ENCODE measurements at regions not wholly inside any gene's neighbourhood (a gene's known extent, or its start where the extent isn't known, plus 50 kb on each side); places are given as distances from the start of the nearest gene placed in this dataset.
"Not testable (repeated sequence)": the region's sequence is repeated elsewhere in the genome, so short reads cannot be mapped to it uniquely, and the experiment has no call there.

DNA sequence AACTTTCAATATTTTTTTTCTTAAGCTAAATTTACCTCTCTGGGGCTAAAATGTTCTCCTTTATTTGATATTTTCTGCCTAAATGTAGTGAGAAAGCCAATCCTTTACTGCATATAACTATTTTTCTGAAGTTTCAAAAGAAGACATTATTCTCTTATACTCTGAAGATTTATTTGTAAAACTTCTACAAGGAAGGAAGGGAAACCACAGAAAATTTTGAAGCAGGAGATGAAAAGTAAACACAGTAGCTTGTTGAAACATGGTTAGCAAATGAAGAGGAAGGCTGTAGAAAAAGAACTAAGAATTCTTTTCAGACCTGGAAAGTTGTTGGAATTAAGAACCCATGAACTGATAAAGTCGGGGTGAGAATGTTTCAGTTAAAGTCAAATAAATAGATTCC is 330.3 kb downstream of the HGF start:
- FAIRE-seq = no peak
- POLR2A ChIA-PET = no interaction called here
- no TSS peak for BruUV-seq (replicated peaks)

DNA sequence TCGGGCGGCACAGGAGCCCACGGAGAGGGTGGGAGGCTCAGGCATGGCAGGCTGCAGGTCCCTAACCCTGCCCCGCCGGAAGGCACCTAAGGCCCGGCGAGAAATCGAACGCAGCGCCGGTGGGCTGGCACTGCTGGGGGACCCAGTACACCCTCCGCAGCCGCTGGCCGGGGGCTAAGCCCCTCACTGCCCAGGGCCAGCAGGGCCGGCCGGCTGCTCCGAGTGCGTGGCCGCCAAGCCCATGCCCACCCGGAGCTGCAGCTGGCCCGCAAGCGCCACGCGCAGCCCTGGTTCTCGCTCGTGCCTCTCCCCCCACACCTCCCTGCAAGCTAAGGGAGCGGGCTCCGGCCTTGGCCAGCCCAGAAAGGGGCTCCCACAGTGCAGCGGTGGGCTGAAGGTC is 332.7 kb downstream of the HGF start:
- H3K36me3 ChIP-seq (ENCODE audit: control insufficient read depth in 2 of 2, extremely low read depth in 1 of 2, insufficient read depth in 2 of 2, low read length in 2 of 2); H2AFZ ChIP-seq (ENCODE audit: low read depth, low read length); H3K27ac ChIP-seq (ENCODE audit: insufficient read depth, low read depth, low read length); H3K4me2 ChIP-seq (ENCODE audit: insufficient read depth, low read length); H3K9me1 ChIP-seq (replicated peaks; ENCODE audit: control insufficient read depth, extremely low read depth, insufficient read depth, low read length); POLR2A ChIA-PET; CTCF ChIA-PET; FAIRE-seq; H3K4me3 ChIP-seq (replicated peaks in 1 of 3; ENCODE audit: insufficient read depth in 1 of 3, low read depth in 1 of 3, low read length in 3 of 3); dilution Hi-C loops (cut with MboI; ENCODE audit: extremely low pct_ligation_motif_present, low sequenced_read_pairs); H3K4me1 ChIP-seq (ENCODE audit: control insufficient read depth, extremely low read depth, insufficient read depth, low read length); H3K79me2 ChIP-seq (ENCODE audit: control insufficient read depth, insufficient read depth, low read length); H4K20me1 ChIP-seq (replicated peaks; ENCODE audit: control insufficient read depth, extremely low read depth, insufficient read depth, low read length); H3K27me3 ChIP-seq (ENCODE audit: control insufficient read depth in 2 of 2, insufficient read depth in 2 of 2, low read length in 2 of 2); H3K9ac ChIP-seq (replicated peaks; ENCODE audit: extremely low read depth, insufficient read depth, low read length); DNase-seq (ENCODE audit: low read depth, low spot score); BruUV-seq (replicated peaks); intact Hi-C loops (cut with micrococcal nuclease); H3K9me3 ChIP-seq (replicated peaks; ENCODE audit: control insufficient read depth, insufficient read depth, low read length): not testable (repeated sequence)

More for the DNA sequence above, 330.3 kb downstream of the HGF start:
- H3K9me1 ChIP-seq (replicated peaks; ENCODE audit: control insufficient read depth, extremely low read depth, insufficient read depth, low read length) = no peaks in the 10 kb centered on the region
- no peak overlapping the region for H3K27ac ChIP-seq (ENCODE audit: insufficient read depth, low read depth, low read length)
- CTCF ChIA-PET = interaction anchor here (0.8 to 1.7 kb wide), 4 partner anchors 9 to 140 kb away, joined by 3 to 4 read pairs (median 3); no protein-coding TSS in a partner anchor
- H3K36me3 ChIP-seq (ENCODE audit: control insufficient read depth in 2 of 2, extremely low read depth in 1 of 2, insufficient read depth in 2 of 2, low read length in 2 of 2) = no peaks in the 10 kb centered on the region
- H3K9ac ChIP-seq (replicated peaks; ENCODE audit: extremely low read depth, insufficient read depth, low read length) = no peak overlapping the region
- TF ChIP-seq, protein P1, sequence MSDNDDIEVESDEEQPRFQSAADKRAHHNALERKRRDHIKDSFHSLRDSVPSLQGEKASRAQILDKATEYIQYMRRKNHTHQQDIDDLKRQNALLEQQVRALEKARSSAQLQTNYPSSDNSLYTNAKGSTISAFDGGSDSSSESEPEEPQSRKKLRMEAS (IDR thresholded peaks at IDR 0.05; ENCODE audit: insufficient read depth, insufficient read length) = no peak
- TF ChIP-seq POLR2AphosphoS5 (IDR thresholded peaks at IDR 0.05; ENCODE audit: insufficient read depth, low read depth, low read length) (no peak), POLR2A (IDR thresholded peaks at IDR 0.05; ENCODE audit: low read depth, low read length) (no peak), MYC (IDR thresholded peaks at IDR 0.05; ENCODE audit: low read depth, low read length) (no peak), FOS (IDR thresholded peaks at IDR 0.05; ENCODE audit: borderline replicate concordance, insufficient read depth, low read length) (no peak), GATA2 (IDR thresholded peaks at IDR 0.05; ENCODE audit: insufficient read depth, insufficient read length, low read depth, low read length) (no peak), JUN (IDR thresholded peaks at IDR 0.05; ENCODE audit: borderline replicate concordance, insufficient read depth, insufficient read length, low read depth) (no peak), EZH2 (IDR thresholded peaks at IDR 0.05; ENCODE audit: borderline replicate concordance, low read depth, low read length, severe bottlenecking) (no peak)
- TF ChIP-seq, protein P2, sequence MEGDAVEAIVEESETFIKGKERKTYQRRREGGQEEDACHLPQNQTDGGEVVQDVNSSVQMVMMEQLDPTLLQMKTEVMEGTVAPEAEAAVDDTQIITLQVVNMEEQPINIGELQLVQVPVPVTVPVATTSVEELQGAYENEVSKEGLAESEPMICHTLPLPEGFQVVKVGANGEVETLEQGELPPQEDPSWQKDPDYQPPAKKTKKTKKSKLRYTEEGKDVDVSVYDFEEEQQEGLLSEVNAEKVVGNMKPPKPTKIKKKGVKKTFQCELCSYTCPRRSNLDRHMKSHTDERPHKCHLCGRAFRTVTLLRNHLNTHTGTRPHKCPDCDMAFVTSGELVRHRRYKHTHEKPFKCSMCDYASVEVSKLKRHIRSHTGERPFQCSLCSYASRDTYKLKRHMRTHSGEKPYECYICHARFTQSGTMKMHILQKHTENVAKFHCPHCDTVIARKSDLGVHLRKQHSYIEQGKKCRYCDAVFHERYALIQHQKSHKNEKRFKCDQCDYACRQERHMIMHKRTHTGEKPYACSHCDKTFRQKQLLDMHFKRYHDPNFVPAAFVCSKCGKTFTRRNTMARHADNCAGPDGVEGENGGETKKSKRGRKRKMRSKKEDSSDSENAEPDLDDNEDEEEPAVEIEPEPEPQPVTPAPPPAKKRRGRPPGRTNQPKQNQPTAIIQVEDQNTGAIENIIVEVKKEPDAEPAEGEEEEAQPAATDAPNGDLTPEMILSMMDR (IDR thresholded peaks at IDR 0.05; ENCODE audit: extremely low read depth in 1 of 2, insufficient read depth in 1 of 2, low read depth in 1 of 2, low read length in 2 of 2) = no peak
- no peaks in the 10 kb centered on the region for H3K27me3 ChIP-seq (ENCODE audit: control insufficient read depth in 2 of 2, insufficient read depth in 2 of 2, low read length in 2 of 2)
- H3K4me2 ChIP-seq (ENCODE audit: insufficient read depth, low read length) = no peak overlapping the region
- no peak for DNase-seq (ENCODE audit: low read depth, low spot score)
- no peaks in the 10 kb centered on the region for H3K4me1 ChIP-seq (ENCODE audit: control insufficient read depth, extremely low read depth, insufficient read depth, low read length)
- H2AFZ ChIP-seq (ENCODE audit: low read depth, low read length) = no peak overlapping the region
- H3K79me2 ChIP-seq (ENCODE audit: control insufficient read depth, insufficient read depth, low read length) = no peaks in the 10 kb centered on the region
- dilution Hi-C loops (cut with MboI; ENCODE audit: extremely low pct_ligation_motif_present, low sequenced_read_pairs) (no loop called here), intact Hi-C loops (cut with micrococcal nuclease) (no loop called here)
- no peak overlapping the region for H3K4me3 ChIP-seq (replicated peaks in 1 of 3; ENCODE audit: insufficient read depth in 1 of 3, low read depth in 1 of 3, low read length in 3 of 3)
- H4K20me1 ChIP-seq (replicated peaks; ENCODE audit: control insufficient read depth, extremely low read depth, insufficient read depth, low read length) = no peaks in the 10 kb centered on the region
- no peaks in the 10 kb centered on the region for H3K9me3 ChIP-seq (replicated peaks; ENCODE audit: control insufficient read depth, insufficient read depth, low read length)
